ENCODE measurements at regions not wholly inside any gene's neighbourhood (a gene's known extent, or its start where the extent isn't known, plus 50 kb on each side); places are given as distances from the start of the nearest gene placed in this dataset.

DNA sequence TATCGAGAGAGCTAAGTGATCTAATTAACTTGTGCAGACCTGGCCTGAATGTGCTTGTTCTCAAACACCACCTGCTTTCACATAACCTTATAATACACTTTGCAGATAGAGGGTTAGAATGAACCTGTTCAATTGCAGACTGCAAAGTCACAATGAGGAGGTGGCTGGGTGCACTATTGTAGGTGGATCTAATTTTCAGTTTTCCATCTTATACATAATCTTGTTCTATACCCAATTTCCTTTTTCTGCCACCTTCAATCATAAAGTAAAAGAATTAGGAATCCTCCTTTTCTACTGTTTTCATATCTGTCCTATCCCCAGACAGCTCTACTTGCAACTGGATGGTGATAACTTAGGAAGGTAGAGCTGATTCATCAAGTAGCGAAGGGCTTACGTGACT, 68.8 kb upstream of the APC start:
- no peak for DNase-seq

GRCh38 chr5:112669328-112669963, 68.2 kb upstream of the APC start:
- DNase-seq = no peak

- DNase-seq = no peak
Observed at GRCh38 chr5:112671687-112672086, 66.0 kb upstream of the APC start.

DNA sequence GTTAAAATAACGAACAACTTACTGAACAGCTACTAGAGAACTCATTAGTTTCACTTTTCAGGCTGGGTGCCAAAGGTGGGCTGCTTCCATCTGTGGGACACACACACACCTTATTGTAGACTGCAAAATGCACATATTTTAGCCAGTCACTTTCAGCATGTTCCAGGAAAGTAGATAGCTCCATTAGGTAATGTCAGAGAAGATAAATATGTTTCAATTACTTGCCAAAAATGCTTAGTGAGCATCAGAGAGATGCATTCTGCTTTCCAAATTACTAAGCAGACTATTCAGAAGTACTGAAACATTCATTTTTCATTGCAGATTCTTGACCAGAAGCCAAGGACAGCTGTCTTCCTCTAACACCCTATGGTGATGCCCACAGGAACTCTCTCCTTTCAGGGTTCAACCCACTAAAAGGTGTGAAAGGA, 56.2 kb upstream of the APC start:
- no peak for DNase-seq

GRCh38 chr5:112682621-112683061, 55.0 kb upstream of the APC start:
- DNase-seq = no peak

DNA sequence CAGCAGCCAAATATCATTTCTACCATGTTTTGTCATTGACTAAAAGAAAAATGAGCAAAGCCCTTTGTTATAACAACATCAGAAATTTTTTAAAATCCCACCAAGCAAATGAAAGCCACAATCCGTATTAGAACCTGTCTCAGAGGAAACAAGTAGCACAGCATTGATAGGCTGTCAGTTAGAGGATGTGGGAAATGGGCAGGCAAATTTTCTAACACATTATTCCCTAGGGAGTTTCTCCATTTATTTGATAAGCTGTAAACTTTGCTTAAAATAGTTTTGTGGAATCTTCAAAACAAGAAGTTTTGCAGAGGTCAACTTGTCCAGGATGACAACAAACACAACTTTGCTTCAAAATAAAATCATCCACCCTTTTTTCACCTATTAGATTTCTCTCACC, 53.6 kb upstream of the APC start:
- no peak for DNase-seq

DNA sequence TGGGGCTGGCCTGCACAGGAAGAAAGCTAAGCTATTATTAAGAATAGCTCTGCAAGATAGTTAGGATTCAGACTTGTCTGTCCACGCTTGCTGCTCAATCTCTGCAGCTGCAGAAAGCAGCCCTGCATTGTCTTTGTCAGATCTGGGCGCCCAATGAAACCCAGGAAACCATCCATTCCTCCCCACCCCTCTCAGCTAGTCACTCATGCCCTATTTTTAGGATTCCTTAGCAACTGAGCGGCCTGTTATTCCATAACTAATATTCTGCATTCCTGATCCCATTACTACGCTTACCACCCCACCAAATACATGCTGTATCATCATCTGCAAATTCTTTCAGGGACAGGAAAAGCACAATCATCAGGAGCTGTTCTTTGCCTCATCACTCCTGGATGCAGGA, 52.9 kb upstream of the APC start:
- DNase-seq = no peak

- DNase-seq = no peak
Observed at GRCh38 chr5:112685386-112685785, 52.3 kb upstream of the APC start.

DNA sequence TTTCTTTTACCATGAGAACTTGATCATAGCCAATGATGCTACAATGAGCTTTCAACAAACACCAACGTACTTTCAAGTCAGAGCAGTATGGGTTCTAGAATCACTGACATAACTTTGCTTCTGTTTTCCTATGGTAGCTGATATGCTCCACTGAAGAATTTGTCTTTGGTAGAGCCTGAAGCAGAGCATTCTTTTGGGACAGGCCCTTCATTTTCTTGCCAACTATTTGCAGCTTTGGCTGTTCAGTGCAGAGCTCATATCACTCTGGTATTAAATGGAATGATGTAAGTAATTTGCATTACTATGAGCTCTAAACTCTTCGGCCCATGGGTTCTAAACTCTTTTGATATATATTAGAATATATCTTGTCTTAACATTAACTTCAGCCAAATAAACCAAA, 51.8 kb upstream of the APC start:
- DNase-seq = no peak

GRCh38 chr5:112686675-112687074, 51.0 kb upstream of the APC start:
- DNase-seq = no peak

DNA sequence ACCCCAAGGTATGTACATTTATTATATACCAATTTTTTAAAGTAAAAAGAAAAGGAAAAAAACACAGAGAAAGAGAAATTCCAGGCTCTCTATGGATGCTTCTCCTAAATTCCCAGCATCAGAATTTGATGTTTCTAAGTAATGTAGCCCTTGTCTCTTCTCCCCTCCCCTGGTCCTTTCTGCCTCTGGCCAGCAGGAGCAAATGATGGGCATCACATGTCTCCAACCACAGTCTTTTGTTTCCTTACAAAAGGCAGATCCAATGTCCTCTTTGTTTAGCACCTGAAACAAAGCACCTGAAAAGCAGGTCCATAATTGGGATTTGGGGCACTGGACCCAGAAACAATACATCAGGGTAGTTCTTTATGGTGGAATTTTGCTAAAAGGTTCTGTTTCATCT, 50.4 kb upstream of the APC start:
- DNase-seq = no peak

Data from CD4-positive, alpha-beta T cell treated with Interleukin-21 for 1 hour (primary cell).